Neural crest cell (in vitro differentiated cells): ENCODE measurements at regions not wholly inside any gene's neighbourhood (a gene's known extent, or its start where the extent isn't known, plus 50 kb on each side); places are given as distances from the start of the nearest gene placed in this dataset.

Experiments
- DNase-seq: peaks from one replicate; pipeline ENCODE4 v3.0.0; 2021; ENCODE audit warnings: low read depth, mixed read lengths, low spot score
- H3K27ac Mint-ChIP-seq: one replicate; pipeline ENCODE4 v1.8.0; 2021; ENCODE audit warnings: mild to moderate bottlenecking, mixed read lengths; ENCODE audit not compliant: unreplicated experiment
- H3K27me3 Mint-ChIP-seq: 2 replicates; pipeline ENCODE4 v1.8.0; 2021; ENCODE audit warnings: low read depth, mild to moderate bottlenecking, mixed read lengths
- H3K36me3 Mint-ChIP-seq: 2 replicates; pipeline ENCODE4 v1.8.0; 2021; ENCODE audit warnings: low read depth, mild to moderate bottlenecking, mixed read lengths
- H3K4me1 Mint-ChIP-seq: 2 replicates; pipeline ENCODE4 v1.8.0; 2021; ENCODE audit warnings: mixed read lengths
- H3K4me3 Mint-ChIP-seq: one replicate; pipeline ENCODE4 v1.8.0; 2021; ENCODE audit warnings: mild to moderate bottlenecking, mixed read lengths
- H3K9me3 Mint-ChIP-seq: 2 replicates; pipeline ENCODE4 v1.8.0; 2021; ENCODE audit warnings: mixed read lengths
- TF ChIP-seq, protein P1 (sequence below): fragments of 200-600 bp; sonication (generic); conservative IDR thresholded peaks from 2 replicates; pipeline ENCODE4 v1.5.0; 2021; ENCODE audit warnings: antibody characterized with exemption, mild to moderate bottlenecking

- Mint-ChIP-seq H3K4me3 (no peak overlapping the region), H3K4me1 (no peaks in the 10 kb centered on the region), H3K27ac (no peak overlapping the region), H3K9me3 (peaks cover 3% of the 10 kb centered on the region), H3K27me3 (peaks cover 2% of the 10 kb centered on the region), H3K36me3 (no peaks in the 10 kb centered on the region)
- no peak for DNase-seq
- TF ChIP-seq, protein P1, sequence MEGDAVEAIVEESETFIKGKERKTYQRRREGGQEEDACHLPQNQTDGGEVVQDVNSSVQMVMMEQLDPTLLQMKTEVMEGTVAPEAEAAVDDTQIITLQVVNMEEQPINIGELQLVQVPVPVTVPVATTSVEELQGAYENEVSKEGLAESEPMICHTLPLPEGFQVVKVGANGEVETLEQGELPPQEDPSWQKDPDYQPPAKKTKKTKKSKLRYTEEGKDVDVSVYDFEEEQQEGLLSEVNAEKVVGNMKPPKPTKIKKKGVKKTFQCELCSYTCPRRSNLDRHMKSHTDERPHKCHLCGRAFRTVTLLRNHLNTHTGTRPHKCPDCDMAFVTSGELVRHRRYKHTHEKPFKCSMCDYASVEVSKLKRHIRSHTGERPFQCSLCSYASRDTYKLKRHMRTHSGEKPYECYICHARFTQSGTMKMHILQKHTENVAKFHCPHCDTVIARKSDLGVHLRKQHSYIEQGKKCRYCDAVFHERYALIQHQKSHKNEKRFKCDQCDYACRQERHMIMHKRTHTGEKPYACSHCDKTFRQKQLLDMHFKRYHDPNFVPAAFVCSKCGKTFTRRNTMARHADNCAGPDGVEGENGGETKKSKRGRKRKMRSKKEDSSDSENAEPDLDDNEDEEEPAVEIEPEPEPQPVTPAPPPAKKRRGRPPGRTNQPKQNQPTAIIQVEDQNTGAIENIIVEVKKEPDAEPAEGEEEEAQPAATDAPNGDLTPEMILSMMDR = no peak
These were observed 471.3 kb downstream of the MAT2B start for GRCh38 chr5:163976696-163977095.

DNA sequence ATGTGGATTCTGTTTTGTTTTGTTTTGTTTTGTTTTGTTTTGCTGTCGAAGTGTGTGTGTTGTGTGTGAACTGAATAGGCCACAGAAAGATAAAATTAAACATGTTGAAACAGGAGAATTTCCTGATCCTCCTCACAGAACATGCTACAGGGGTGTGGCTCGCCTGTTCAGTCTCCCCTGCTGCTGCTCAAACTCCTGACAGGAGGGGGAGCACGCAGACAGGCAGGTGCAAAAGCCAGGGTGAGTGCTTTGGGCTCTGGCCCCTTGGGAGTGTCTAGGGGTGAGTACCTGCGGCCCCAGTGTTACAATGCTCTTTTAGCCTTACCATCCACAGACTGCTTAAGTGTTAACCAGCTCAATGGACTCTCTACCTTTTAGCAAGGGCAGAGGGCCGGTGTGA is 473.5 kb downstream of the MAT2B start:
- TF ChIP-seq, protein P1 = no peak
- DNase-seq = no peak
- Mint-ChIP-seq H3K27ac (no peak overlapping the region), H3K4me1 (no peaks in the 10 kb centered on the region), H3K27me3 (peaks cover 3% of the 10 kb centered on the region), H3K4me3 (no peak overlapping the region), H3K9me3 (no peaks in the 10 kb centered on the region), H3K36me3 (no peaks in the 10 kb centered on the region)

DNA sequence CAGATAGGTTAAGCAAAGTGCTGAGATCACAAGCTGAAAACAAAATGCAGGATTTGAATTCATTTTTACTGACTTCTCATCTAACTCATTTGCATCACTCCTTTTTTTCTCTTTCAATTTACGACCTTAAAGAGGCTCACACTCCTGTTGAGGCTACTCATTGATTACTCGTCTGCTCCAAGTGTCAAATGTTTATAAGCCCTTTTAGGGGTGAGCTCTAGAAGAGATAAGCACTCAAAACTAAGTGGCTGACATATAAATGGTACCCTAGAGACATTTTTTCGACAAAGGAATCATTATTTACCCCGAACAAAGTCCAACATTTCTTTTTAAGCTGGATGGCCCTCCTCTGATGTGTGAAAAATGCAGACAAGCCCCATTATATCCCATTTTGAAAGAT is 483.1 kb downstream of the MAT2B start:
- no peaks in the 10 kb centered on the region for H3K9me3 Mint-ChIP-seq
- no peak overlapping the region for H3K4me3 Mint-ChIP-seq
- H3K4me1 Mint-ChIP-seq = no peaks in the 10 kb centered on the region
- DNase-seq = no peak
- no peaks in the 10 kb centered on the region for H3K27me3 Mint-ChIP-seq
- H3K36me3 Mint-ChIP-seq = no peaks in the 10 kb centered on the region
- TF ChIP-seq, protein P1 = no peak
- H3K27ac Mint-ChIP-seq = no peak overlapping the region

DNA sequence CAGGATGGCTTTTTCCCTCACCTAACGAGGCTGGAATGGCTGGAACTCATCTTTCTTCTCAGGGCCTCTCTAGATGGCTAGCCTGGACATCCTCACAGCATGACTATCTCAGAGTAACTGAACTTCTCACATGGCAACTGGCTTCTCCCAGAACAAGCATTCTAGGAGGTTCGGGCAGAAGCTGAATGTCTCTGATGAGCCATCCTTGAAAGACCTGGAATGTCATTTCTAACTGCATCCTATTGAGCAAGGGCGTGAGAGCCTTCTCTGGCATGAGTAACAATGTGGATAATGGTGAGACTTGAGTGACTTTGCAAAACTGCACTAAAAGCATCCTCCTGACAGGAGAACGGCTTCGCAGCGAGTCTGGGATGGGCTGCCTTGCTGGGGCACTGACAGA is 487.7 kb downstream of the MAT2B start:
- H3K27ac Mint-ChIP-seq = no peak overlapping the region
- no peak for DNase-seq
- H3K9me3 Mint-ChIP-seq = peaks cover 4% of the 10 kb centered on the region
- H3K4me3 Mint-ChIP-seq = no peak overlapping the region
- TF ChIP-seq, protein P1 = no peak
- peaks cover 2% of the 10 kb centered on the region for H3K36me3 Mint-ChIP-seq
- H3K4me1 Mint-ChIP-seq = no peaks in the 10 kb centered on the region
- H3K27me3 Mint-ChIP-seq = no peaks in the 10 kb centered on the region

GRCh38 chr5:163995206-163995605 is 489.8 kb downstream of the MAT2B start:
- Mint-ChIP-seq H3K4me1 (no peaks in the 10 kb centered on the region), H3K4me3 (no peak overlapping the region), H3K27me3 (peaks cover 11% of the 10 kb centered on the region), H3K36me3 (peaks cover 2% of the 10 kb centered on the region), H3K27ac (no peak overlapping the region), H3K9me3 (peaks cover 4% of the 10 kb centered on the region)
- no peak for DNase-seq
- TF ChIP-seq, protein P1 = no peak

- H3K9me3 Mint-ChIP-seq = peaks cover 4% of the 10 kb centered on the region
- H3K4me3 Mint-ChIP-seq = no peak overlapping the region
- TF ChIP-seq, protein P1 = no peak
- no peak overlapping the region for H3K27ac Mint-ChIP-seq
- H3K4me1 Mint-ChIP-seq = peaks cover 5% of the 10 kb centered on the region
- no peak for DNase-seq
- H3K36me3 Mint-ChIP-seq = peaks cover 2% of the 10 kb centered on the region
- peaks cover 14% of the 10 kb centered on the region for H3K27me3 Mint-ChIP-seq
These were observed 492.5 kb downstream of the MAT2B start for GRCh38 chr5:163997965-163998364.
